B cell (primary cell): ENCODE measurements at regions not wholly inside any gene's neighbourhood (a gene's known extent, or its start where the extent isn't known, plus 50 kb on each side); places are given as distances from the start of the nearest gene placed in this dataset.

Experiments used
- EZH2 ChIP-seq: IDR thresholded peaks from 2 replicates; pipeline ENCODE4 v1.6.1; 2012; ENCODE audit warnings: borderline replicate concordance, low read depth, mild to moderate bottlenecking, moderate library complexity, low read length; ENCODE audit not compliant: insufficient read depth, poor library complexity, severe bottlenecking
- TF ChIP-seq, protein P1 (sequence below): fragments of 200-600 bp; IDR thresholded peaks from one replicate; pipeline ENCODE4 v1.8.0; 2022; ENCODE audit warnings: antibody characterized with exemption, mild to moderate bottlenecking

DNA sequence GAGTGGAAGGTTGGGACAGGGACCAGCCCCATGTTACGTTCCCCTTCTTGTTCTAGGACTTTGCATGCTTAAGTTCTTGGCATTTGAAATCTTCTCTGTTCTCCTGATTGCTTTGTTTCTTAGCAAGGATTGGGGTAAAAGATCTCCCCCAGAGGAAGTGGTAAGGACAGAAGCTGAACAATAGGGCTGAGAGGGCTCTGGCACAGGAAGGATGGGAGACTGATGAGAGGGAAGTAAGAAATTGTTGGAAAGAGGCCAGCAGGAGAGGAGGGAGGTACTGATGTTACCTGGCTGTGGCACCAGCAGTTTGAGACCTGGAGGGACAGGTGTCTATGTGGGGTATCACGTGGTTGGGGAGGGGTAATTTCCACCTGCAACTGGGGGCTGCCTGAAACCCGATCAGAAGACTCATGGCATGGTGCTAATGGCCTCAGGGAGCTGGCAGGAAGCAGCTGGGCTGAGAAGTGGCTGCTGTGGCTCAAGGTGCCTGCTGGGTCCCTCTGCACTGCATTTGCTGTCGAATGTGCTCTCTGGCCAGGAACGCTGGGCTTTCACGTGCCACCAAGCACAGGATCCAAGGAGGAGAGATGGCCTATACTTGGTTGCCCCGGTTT is 108.4 kb downstream of the LSM3 start:
- TF ChIP-seq, protein P1, sequence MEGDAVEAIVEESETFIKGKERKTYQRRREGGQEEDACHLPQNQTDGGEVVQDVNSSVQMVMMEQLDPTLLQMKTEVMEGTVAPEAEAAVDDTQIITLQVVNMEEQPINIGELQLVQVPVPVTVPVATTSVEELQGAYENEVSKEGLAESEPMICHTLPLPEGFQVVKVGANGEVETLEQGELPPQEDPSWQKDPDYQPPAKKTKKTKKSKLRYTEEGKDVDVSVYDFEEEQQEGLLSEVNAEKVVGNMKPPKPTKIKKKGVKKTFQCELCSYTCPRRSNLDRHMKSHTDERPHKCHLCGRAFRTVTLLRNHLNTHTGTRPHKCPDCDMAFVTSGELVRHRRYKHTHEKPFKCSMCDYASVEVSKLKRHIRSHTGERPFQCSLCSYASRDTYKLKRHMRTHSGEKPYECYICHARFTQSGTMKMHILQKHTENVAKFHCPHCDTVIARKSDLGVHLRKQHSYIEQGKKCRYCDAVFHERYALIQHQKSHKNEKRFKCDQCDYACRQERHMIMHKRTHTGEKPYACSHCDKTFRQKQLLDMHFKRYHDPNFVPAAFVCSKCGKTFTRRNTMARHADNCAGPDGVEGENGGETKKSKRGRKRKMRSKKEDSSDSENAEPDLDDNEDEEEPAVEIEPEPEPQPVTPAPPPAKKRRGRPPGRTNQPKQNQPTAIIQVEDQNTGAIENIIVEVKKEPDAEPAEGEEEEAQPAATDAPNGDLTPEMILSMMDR, result no peak
- TF ChIP-seq EZH2, result no peak
